ENCODE measurements at regions not wholly inside any gene's neighbourhood (a gene's known extent, or its start where the extent isn't known, plus 50 kb on each side); places are given as distances from the start of the nearest gene placed in this dataset.

DNA sequence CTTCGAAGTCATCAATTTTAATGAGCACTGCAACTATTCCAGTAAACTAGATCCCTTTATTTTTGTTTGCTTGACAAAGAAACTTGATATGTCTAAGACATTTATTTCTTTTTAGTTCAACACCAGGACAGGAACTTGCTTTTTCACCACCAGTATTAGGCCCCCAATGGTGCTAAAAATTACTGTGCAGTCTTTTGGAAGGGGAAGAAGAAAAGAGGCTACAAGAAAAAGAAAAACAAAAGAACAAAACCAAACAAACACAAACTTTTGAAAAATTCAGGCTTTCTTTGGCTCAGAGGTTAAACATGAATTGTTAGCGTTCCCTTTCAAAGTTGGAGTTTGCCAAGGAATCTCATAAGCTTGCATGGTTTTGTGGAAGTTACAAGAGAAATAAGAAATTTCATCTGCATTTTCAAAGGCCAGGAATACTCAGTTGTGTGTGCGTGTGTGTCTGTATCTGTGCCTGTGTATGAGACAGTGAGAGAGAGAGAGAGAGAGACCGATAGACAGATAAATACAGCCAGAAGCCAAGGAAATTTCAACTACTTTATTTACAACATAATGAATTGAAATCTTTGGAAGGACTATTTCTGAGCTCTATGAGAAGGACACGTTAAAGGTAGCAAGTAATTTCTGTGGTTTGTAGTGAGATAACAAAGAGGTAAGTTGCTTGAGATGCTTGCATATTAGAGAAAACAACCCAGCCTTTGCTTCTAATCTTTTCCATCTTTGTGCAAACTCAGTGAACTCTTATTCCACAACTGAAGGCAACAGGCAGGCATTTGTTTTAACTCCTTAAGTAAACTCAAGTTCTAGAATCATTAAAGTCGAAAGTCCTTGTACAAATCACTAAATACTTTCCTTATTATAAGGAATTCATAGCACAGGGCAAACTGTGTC is 171.0 kb upstream of the CITED2 start:
- TF ChIP-seq CTCF (IDR thresholded peaks at IDR 0.05): no peak
- no peak for TF ChIP-seq ZFX (IDR thresholded peaks at IDR 0.05; ENCODE audit: borderline replicate concordance)
